Activated T-helper 17 cell treated with anti-CD3 and anti-CD28 coated beads, Interleukin-2, amount 50 U/mL, for 72 hours (primary cell): ENCODE measurements at regions not wholly inside any gene's neighbourhood (a gene's known extent, or its start where the extent isn't known, plus 50 kb on each side); places are given as distances from the start of the nearest gene placed in this dataset.
"Not testable (repeated sequence)": the region's sequence is repeated elsewhere in the genome, so short reads cannot be mapped to it uniquely, and the experiment has no call there.

Source experiments
- ATAC-seq: fragments of 150-1000 bp; cut with Tn5 transposase; replicated peaks from 2 replicates; pipeline ENCODE4 v1.10.0; 2021; ENCODE audit warnings: mild to moderate bottlenecking, moderate library complexity
- H3K27ac Mint-ChIP-seq: one replicate; pipeline ENCODE4 v1.8.0; 2022; ENCODE audit warnings: mixed read lengths
- H3K27me3 Mint-ChIP-seq: one replicate; pipeline ENCODE4 v1.8.0; 2022; ENCODE audit warnings: mixed read lengths
- H3K36me3 Mint-ChIP-seq: one replicate; pipeline ENCODE4 v1.8.0; 2022; ENCODE audit warnings: low read depth, mild to moderate bottlenecking, mixed read lengths
- H3K4me1 Mint-ChIP-seq: one replicate; pipeline ENCODE4 v1.8.0; 2022; ENCODE audit warnings: mixed read lengths
- H3K4me3 Mint-ChIP-seq: one replicate; pipeline ENCODE4 v1.8.0; 2022; ENCODE audit warnings: mild to moderate bottlenecking, mixed read lengths
- H3K9me3 Mint-ChIP-seq: one replicate; pipeline ENCODE4 v1.8.0; 2022; ENCODE audit warnings: mixed read lengths

GRCh38 chr20:54733687-54734086 is 258.3 kb downstream of the DOK5 start:
- H3K9me3 Mint-ChIP-seq = no peaks in the 10 kb centered on the region
- no peak overlapping the region for H3K4me3 Mint-ChIP-seq
- H3K36me3 Mint-ChIP-seq = no peaks in the 10 kb centered on the region
- no peaks in the 10 kb centered on the region for H3K4me1 Mint-ChIP-seq
- no peaks in the 10 kb centered on the region for H3K27me3 Mint-ChIP-seq
- no peak overlapping the region for H3K27ac Mint-ChIP-seq
- ATAC-seq = no peak

DNA sequence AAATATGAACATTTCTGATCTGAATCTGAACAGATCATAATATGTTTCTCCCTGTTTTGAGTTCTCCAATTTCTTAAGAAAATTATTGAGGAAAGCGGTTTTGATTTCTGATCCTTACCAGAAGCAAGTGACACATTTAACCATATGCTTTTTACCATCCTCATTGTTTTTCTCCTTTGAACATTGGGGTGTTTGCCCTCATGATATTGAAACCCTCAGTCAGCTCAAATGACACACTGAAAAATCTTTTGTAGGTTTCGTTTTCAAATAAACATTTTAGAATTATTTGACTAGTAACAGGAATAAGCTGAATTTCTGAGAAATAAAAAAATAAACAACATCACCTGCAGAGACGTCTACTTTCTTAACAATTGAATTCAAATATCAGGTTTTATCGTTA is 252.1 kb downstream of the DOK5 start:
- H3K27ac Mint-ChIP-seq = no peak overlapping the region
- H3K36me3 Mint-ChIP-seq = no peaks in the 10 kb centered on the region
- no peaks in the 10 kb centered on the region for H3K4me1 Mint-ChIP-seq
- no peak for ATAC-seq
- H3K4me3 Mint-ChIP-seq = no peak overlapping the region
- peaks cover 5% of the 10 kb centered on the region for H3K9me3 Mint-ChIP-seq
- H3K27me3 Mint-ChIP-seq = no peaks in the 10 kb centered on the region

GRCh38 chr20:54726687-54727300 is 251.4 kb downstream of the DOK5 start:
- no peak for ATAC-seq
- H3K36me3 Mint-ChIP-seq = no peaks in the 10 kb centered on the region
- H3K27ac Mint-ChIP-seq = no peak overlapping the region
- no peaks in the 10 kb centered on the region for H3K4me1 Mint-ChIP-seq
- H3K27me3 Mint-ChIP-seq = no peaks in the 10 kb centered on the region
- H3K4me3 Mint-ChIP-seq = no peak overlapping the region
- H3K9me3 Mint-ChIP-seq = peaks cover 5% of the 10 kb centered on the region

DNA sequence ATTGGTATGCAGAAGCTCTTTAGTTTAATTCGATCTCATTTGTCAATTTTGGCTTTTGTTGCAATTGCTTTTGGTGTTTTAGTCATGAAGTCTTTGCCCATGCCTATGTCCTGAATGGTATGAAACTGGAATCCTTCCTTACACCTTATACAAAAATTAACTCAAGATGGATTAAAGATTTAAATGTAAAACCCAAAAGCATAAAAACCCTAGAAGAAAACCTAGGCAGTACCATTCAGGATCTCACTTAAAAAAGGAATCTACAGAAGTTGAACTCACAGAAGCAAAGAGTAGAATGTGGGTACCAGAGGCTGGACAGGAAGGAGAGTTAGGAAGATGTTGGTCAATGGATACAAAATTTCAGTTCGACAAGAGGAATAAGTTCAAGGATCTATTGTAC is 249.9 kb downstream of the DOK5 start:
- H3K27me3 Mint-ChIP-seq, H3K36me3 Mint-ChIP-seq, H3K4me3 Mint-ChIP-seq, H3K27ac Mint-ChIP-seq, H3K4me1 Mint-ChIP-seq, ATAC-seq, H3K9me3 Mint-ChIP-seq: not testable (repeated sequence)

DNA sequence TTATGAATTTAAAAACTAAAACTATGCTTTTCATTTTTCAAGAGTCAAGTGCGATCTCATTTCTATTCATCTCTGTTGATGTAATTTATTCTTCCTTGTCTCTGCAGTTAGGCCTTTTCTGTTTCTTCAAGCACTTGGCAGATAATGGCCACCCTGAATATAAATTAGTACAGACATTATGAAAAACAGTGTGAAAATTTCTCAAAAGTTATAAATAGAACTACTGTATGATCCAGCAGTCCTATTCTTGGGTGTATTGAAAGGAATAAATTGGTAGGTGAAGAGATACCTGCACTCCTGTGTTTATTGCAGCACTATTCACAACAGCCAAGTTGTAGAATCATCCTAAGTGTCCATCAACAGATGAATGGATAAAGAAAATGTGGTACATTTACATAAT is 248.3 kb downstream of the DOK5 start:
- no peak for ATAC-seq
- Mint-ChIP-seq H3K27ac (no peak overlapping the region), H3K36me3 (no peaks in the 10 kb centered on the region), H3K4me1 (no peaks in the 10 kb centered on the region), H3K27me3 (no peaks in the 10 kb centered on the region), H3K9me3 (peaks cover 5% of the 10 kb centered on the region), H3K4me3 (no peak overlapping the region)

DNA sequence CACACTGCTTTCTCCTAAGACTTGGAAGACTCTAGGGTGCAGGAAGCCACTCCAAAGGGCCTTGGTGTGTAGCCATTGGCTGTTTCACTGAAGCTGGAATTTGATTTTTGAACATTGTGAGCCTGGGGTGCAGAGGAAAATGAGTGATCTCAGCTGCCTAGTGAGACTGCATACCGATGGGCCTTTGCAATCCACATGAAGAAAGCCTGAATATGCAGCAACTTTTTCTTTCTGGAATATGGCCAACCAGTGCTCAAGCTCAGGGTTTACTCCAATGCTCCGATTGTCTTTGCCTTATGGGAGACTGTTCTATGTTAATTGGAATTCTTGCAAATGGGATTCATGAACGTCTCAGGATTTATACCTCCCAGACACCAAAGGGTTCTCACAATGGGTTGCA is 242.6 kb downstream of the DOK5 start:
- Mint-ChIP-seq H3K36me3 (no peaks in the 10 kb centered on the region), H3K9me3 (no peaks in the 10 kb centered on the region), H3K4me1 (no peaks in the 10 kb centered on the region), H3K27me3 (peaks cover 4% of the 10 kb centered on the region), H3K4me3 (no peak overlapping the region), H3K27ac (no peak overlapping the region)
- ATAC-seq = no peak

DNA sequence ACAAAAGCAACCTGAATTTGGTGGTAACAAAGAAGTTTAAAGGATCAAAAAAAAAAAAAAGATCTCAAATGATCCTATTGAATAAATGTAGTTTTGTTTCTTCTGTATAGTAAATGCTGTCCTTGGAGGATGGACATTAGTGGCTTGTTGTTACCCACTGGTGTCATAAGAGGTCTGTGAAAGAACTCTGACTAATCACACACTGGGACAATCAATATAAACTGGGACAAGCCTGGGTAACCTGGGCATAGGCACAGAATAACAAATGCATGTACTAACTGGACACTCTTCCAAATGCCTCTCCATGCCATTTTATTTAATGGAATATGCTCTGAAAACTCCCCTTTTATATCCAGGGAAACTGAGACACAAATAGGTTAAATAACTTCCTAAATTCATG is 241.4 kb downstream of the DOK5 start:
- H3K36me3 Mint-ChIP-seq = no peaks in the 10 kb centered on the region
- H3K4me1 Mint-ChIP-seq = no peaks in the 10 kb centered on the region
- no peak for ATAC-seq

DNA sequence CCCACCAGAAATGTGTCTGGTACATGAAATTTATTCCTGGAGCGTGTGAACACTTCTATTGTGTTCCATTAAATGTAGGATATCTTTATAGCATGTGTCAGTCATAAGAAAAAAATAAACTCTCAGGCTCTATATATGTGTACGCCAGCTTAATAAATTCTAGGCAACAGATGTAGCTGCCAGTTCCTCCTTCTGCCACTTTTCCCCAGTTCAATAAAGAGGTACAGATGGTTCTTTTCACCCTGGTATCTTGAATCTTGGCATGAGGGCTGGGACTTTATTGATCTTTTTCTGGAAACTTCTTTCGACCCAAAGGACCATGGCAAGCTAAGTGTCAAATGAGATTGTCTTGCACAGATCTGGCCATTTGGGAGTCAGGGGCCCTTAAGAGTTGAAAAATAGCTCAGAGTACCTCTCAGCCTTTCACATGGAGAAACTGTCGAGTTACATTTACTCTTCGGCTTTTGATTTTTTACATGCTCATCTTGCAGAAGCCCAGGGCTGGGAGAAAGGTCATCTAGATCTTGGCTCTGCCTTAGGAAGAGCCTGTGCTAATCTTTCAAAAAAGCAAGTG is 240.9 kb downstream of the DOK5 start:
- no peaks in the 10 kb centered on the region for H3K4me1 Mint-ChIP-seq
- no peak for ATAC-seq
- no peaks in the 10 kb centered on the region for H3K9me3 Mint-ChIP-seq
- H3K4me3 Mint-ChIP-seq = no peak overlapping the region
- H3K27ac Mint-ChIP-seq = no peak overlapping the region
- H3K36me3 Mint-ChIP-seq = no peaks in the 10 kb centered on the region
- H3K27me3 Mint-ChIP-seq = peaks cover 4% of the 10 kb centered on the region

More for the DNA sequence above, 241.4 kb downstream of the DOK5 start:
- no peak overlapping the region for H3K27ac Mint-ChIP-seq
- H3K4me3 Mint-ChIP-seq = no peak overlapping the region
- no peaks in the 10 kb centered on the region for H3K9me3 Mint-ChIP-seq
- peaks cover 4% of the 10 kb centered on the region for H3K27me3 Mint-ChIP-seq

GRCh38 chr20:54714817-54715216 is 239.4 kb downstream of the DOK5 start:
- ATAC-seq = no peak
- Mint-ChIP-seq H3K36me3 (no peaks in the 10 kb centered on the region), H3K27ac (no peak overlapping the region), H3K4me3 (no peak overlapping the region), H3K27me3 (peaks cover 4% of the 10 kb centered on the region), H3K9me3 (no peaks in the 10 kb centered on the region), H3K4me1 (no peaks in the 10 kb centered on the region)

GRCh38 chr20:54713727-54714126 is 238.3 kb downstream of the DOK5 start:
- peaks cover 4% of the 10 kb centered on the region for H3K27me3 Mint-ChIP-seq
- no peak overlapping the region for H3K27ac Mint-ChIP-seq
- ATAC-seq = no peak
- no peaks in the 10 kb centered on the region for H3K36me3 Mint-ChIP-seq
- H3K4me1 Mint-ChIP-seq = no peaks in the 10 kb centered on the region
- no peaks in the 10 kb centered on the region for H3K9me3 Mint-ChIP-seq
- no peak overlapping the region for H3K4me3 Mint-ChIP-seq

DNA sequence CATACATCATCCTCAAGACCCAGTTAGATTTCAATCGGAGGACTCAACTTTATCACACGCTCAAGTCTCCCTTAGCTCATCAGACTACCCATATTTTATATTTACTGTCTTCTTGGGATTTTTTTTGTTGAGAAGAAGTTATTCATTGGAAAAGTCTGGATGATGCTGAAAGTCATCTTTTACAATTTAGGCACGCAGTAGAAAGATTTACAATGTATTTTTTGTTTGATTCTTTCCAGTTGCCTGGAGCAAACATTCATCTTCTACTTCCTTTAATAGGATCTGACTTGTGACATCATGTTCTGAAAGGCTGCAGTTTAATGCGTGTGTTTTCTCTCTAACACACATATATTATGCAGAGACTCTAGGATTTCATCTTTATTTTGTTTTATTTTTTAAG is 235.7 kb downstream of the DOK5 start:
- H3K9me3 Mint-ChIP-seq = no peaks in the 10 kb centered on the region
- H3K4me1 Mint-ChIP-seq = no peaks in the 10 kb centered on the region
- no peaks in the 10 kb centered on the region for H3K36me3 Mint-ChIP-seq
- peaks cover 4% of the 10 kb centered on the region for H3K27me3 Mint-ChIP-seq
- ATAC-seq = no peak
- H3K27ac Mint-ChIP-seq = no peak overlapping the region
- no peak overlapping the region for H3K4me3 Mint-ChIP-seq

- H3K4me1 Mint-ChIP-seq = no peaks in the 10 kb centered on the region
- ATAC-seq = no peak
- H3K27ac Mint-ChIP-seq = no peak overlapping the region
- H3K4me3 Mint-ChIP-seq = no peak overlapping the region
- H3K9me3 Mint-ChIP-seq = no peaks in the 10 kb centered on the region
- H3K36me3 Mint-ChIP-seq = no peaks in the 10 kb centered on the region
- H3K27me3 Mint-ChIP-seq = peaks cover 2% of the 10 kb centered on the region
These were observed 234.9 kb downstream of the DOK5 start for GRCh38 chr20:54710341-54710740.

DNA sequence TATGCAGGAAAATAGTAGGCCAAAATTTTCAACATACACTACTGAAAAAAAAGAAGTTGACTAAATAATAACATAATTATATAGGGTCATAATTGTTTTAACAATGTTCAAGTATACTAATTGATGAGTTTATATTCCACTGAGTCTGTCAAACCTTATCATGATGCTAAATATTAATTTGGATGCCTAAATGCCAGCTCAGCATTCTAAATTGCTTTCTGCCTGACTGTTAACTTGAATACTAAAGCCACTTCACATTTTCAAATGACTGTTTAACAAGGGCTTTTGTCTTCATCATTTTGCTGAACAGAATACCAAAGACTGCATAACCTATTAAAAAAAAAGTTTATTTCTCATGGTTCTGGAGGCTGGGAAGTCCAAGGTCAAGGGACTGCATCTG is 232.8 kb downstream of the DOK5 start:
- H3K4me1 Mint-ChIP-seq = no peaks in the 10 kb centered on the region
- no peaks in the 10 kb centered on the region for H3K36me3 Mint-ChIP-seq
- no peaks in the 10 kb centered on the region for H3K9me3 Mint-ChIP-seq
- H3K27ac Mint-ChIP-seq = no peak overlapping the region
- ATAC-seq = no peak
- no peak overlapping the region for H3K4me3 Mint-ChIP-seq
- peaks cover 2% of the 10 kb centered on the region for H3K27me3 Mint-ChIP-seq

GRCh38 chr20:54707801-54708200 is 232.4 kb downstream of the DOK5 start:
- Mint-ChIP-seq H3K4me3 (no peak overlapping the region), H3K4me1 (no peaks in the 10 kb centered on the region), H3K36me3 (no peaks in the 10 kb centered on the region), H3K9me3 (no peaks in the 10 kb centered on the region), H3K27me3 (peaks cover 3% of the 10 kb centered on the region), H3K27ac (no peak overlapping the region)
- ATAC-seq = no peak

- H3K4me3 Mint-ChIP-seq = no peak overlapping the region
- no peaks in the 10 kb centered on the region for H3K4me1 Mint-ChIP-seq
- ATAC-seq = no peak
- peaks cover 6% of the 10 kb centered on the region for H3K27me3 Mint-ChIP-seq
- no peaks in the 10 kb centered on the region for H3K9me3 Mint-ChIP-seq
- no peak overlapping the region for H3K27ac Mint-ChIP-seq
- no peaks in the 10 kb centered on the region for H3K36me3 Mint-ChIP-seq
These were observed 231.2 kb downstream of the DOK5 start for GRCh38 chr20:54706581-54706980.
